ENCODE measurements at regions not wholly inside any gene's neighbourhood (a gene's known extent, or its start where the extent isn't known, plus 50 kb on each side); places are given as distances from the start of the nearest gene placed in this dataset.

- no peak for DNase-seq
These were observed 339.2 kb downstream of the DCAF12L2 start for GRCh38 chrX:125826774-125827451.

DNA sequence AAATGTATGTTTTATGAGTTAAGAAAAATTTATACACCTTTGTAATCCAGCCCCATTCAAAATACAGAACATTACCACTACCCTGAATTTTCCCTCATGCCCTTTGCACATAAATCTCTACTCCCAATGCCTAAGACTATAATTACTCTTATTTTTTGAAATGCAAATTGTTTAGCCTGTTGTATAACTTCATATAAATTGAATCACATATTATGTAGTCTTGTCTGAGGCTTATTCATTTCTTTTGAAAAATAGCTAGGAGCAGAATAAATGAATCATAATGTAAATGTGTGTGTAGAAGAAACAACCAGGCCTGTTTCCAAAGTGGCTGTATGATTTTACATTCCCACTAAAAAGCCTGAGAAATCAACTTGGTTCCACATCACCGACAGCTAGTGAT lies 319.8 kb downstream of the DCAF12L2 start:
- DNase-seq: no peak

GRCh38 chrX:125850693-125851092 lies 315.4 kb downstream of the DCAF12L2 start:
- no peak for DNase-seq

DNA sequence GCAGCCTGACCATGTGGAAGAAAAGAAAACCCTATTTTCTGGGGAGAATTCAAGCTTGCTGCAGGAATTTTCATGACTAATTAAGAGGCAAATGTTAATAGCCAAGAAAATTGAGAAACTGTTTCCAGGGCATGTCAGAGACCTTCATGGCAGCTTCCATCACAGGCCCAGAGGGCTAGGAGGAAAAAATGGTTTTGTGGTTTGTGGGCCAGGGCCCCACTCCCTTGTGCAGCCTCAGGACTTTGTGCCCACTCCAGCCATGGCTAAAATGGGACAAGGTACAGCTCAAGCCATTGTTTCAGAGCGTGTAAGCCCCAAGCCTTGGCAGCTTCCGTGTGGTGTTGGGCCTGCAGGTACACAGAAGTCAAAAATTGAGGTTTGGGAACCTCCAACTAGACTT lies 282.9 kb downstream of the DCAF12L2 start:
- no peak for DNase-seq

DNA sequence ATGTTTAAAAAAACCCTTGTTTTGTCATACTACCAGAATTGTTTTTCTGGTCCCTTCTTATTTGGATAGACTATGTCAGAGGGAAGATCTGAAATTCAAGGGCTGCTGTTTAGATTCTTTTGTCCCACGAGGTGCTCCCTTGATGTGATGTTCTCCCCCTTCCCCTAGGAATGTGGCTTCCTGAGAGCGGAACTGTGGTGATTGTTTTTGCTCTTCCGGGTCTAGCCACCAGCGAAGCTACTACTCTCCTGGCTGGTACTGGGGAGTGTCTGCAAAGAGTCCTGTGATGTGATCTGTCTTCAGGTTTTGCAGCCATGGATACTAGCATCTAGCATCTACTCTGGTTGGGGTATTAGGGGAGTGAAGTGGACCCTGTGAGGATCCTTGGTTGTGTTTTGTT lies 271.1 kb downstream of the DCAF12L2 start:
- no peak for DNase-seq

DNA sequence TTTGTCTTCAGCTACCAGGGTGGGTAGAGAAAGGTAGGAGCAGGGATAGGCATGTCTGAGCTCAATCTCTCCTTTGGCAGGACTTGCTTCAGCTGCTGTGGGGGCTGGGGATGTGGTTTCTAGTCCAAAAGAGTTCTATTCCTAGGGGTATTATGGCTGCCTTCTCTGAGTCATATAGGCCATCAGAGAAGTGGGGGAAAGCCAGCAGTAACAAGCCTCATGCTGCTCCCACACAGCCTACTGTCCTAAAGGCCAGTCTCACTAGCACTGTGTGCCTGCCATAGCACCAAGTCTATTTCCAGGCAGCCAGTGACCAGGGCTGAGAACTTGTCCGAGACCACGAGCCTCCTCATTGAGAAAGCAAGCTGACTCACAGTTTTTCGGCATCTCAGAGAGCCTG lies 270.6 kb downstream of the DCAF12L2 start:
- no peak for DNase-seq

GRCh38 chrX:125926295-125926694 lies 239.8 kb downstream of the DCAF12L2 start:
- no peak for DNase-seq

DNA sequence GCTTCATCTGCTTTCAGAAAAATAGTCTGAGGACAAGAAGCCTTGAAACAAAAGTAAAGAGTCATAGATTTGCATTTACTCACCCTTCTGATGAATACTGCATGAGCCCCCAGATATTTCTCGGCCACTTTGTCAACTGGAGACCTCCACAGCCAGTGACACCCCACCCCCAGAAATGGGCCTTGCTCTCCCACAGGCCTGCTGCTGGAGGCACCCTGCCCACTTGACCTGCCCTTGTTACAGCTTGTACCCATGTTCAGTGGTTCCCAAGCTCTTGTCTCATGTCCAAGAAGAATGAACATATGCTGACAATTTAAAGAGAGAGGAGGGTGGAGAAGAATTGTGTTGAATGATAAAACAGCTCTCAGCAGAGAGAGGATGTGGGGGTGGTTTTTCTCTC lies 225.1 kb downstream of the DCAF12L2 start:
- DNase-seq: no peak

DNA sequence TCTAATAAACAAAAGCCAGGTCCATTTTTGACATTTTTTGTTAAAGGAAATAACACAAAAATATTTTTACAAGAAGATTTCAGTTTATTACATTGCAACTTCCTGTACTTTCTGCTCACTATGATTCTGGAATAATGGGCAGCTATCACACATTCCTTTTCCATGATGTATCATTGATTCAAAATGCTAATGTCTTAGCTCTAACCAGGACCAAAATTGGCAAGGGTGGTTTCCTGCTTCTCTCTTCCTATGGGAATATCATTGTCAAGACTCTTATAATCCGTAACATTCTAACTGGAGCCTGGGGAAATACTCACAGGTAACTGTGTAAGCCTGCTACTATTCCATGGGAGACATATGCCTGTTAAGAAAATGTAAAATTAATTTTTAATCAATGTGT lies 218.6 kb downstream of the DCAF12L2 start:
- no peak for DNase-seq

DNA sequence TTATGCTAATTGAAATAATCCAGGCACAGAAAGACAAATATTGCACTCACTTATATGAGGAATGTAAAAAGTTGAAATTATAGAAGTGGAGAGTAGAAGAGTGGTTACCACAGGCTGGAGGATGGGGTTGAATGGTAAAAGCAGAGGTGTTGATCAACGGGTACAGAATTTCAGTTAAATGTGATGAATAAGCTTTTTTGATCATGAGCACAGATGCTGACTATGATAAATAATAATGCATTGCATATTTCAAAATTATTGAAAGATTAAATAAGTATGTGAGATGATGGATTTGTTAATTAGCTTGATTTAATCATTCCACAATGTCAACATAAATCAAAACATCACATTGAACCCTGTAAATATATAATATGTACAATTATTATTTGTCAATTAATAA lies 213.1 kb downstream of the DCAF12L2 start:
- DNase-seq: no peak

DNA sequence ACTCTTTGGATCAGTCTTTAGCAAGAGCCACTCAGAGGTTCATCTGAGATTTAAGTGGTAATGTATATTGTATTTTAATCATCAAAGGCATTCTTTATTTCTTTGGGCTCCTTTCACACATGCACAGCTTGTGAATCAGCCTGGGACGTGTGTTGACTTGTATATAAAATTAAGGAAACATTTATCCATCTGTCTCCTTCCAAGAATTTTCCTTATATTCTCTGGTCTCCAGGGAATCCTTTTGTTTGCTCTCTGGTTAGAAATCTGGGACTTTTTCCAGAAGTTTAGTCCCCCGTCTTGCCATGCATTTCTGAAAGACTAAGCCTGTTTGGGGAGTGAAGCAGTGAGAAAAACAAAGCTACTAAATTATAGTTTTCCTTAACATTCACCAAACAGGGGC lies 212.3 kb downstream of the DCAF12L2 start:
- no peak for DNase-seq

DNA sequence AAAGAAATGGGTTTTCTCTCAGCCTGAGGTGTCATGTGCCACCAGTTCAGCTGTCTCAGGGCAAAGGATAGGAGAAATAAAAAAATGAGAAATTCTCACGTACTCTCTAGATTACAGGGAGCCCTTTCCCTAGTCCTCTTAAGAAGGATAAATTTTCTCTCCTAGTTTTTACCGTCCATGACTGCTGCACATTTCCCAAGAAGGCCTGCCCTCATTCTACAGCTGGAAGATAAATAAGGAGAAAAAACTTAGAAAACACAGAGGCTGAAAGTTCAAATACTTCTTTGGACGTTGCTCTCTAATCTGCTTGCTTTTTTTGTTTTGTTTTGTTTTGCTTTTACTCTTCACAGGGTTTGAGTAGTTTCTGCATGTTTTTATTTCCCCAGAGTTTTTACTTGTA lies 211.9 kb downstream of the DCAF12L2 start:
- DNase-seq: no peak

- no peak for DNase-seq
These were observed 188.2 kb downstream of the DCAF12L2 start for GRCh38 chrX:125977851-125978250.

DNA sequence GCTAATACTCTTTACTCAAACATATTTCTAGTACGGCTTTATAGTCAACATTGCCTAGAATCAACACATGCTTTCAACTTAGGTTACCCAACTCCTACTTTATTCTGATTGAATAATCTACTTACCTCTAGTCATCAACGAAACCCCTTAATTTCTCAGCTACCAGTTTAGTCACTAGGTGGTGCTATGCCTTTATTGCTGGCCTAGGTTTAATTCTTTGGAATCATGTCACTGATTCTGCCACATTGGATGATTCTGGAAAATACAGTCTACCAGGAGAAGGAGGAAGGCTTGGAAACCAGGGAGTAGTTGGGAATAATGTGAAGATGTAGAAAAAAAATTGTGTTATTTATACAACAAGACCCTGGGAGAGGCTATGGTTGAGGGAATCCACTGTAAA lies 167.7 kb downstream of the DCAF12L2 start:
- peak; percentile 3 for DNase-seq

- DNase-seq: no peak
These were observed 138.9 kb downstream of the DCAF12L2 start for GRCh38 chrX:126027229-126027628.

GRCh38 chrX:126030021-126030420 lies 136.1 kb downstream of the DCAF12L2 start:
- no peak for DNase-seq

DNA sequence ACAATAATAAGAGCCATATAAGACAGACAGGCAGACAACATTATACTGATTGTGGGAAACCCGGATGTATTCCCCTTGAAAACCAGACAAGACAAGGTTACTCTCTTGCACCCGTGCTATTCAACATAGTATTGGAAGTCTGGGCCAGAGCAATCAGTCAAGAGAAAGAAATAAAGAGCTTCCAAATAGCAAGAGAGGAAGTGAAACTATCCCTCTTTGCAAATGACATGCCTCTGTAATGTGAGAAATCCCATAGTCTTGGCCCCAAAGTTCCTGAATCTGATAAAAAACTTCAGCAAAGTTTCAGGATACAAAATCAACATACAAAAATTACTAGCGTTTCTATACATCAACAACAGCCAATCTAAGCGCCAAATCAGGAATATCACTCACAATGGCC lies 102.1 kb downstream of the DCAF12L2 start:
- DNase-seq: no peak

- no peak for DNase-seq
These were observed 101.1 kb downstream of the DCAF12L2 start for GRCh38 chrX:126064901-126065541.

GRCh38 chrX:126065901-126066660 lies 100.0 kb downstream of the DCAF12L2 start:
- DNase-seq: no peak
